SK-N-SH (cell line): ENCODE measurements at regions not wholly inside any gene's neighbourhood (a gene's known extent, or its start where the extent isn't known, plus 50 kb on each side); places are given as distances from the start of the nearest gene placed in this dataset.

Source experiments
- EP300 ChIP-seq, 2 experiments: IDR thresholded peaks; 2 replicates each; pipeline versions ENCODE4 v1.4.0 to v1.6.1; 2012; ENCODE audit warnings: borderline replicate concordance in 1 of 2, low read depth in 1 of 2, low read length in 1 of 2
- TEAD4 ChIP-seq: IDR thresholded peaks from 2 replicates; pipeline ENCODE4 v1.4.0; 2012; ENCODE audit warnings: mild to moderate bottlenecking, borderline replicate concordance; ENCODE audit not compliant: insufficient read depth
- TF ChIP-seq, protein P1 (sequence below): fragments of 200-600 bp; sonication (generic); IDR thresholded peaks from 2 replicates; pipeline ENCODE4 v1.6.1; 2017; ENCODE audit warnings: antibody characterized with exemption, mild to moderate bottlenecking, moderate library complexity

- TF ChIP-seq EP300 (IDR thresholded peaks at IDR 0.05; ENCODE audit: borderline replicate concordance in 1 of 2, low read depth in 1 of 2, low read length in 1 of 2): no peak
- TF ChIP-seq TEAD4: no peak
- TF ChIP-seq, protein P1, sequence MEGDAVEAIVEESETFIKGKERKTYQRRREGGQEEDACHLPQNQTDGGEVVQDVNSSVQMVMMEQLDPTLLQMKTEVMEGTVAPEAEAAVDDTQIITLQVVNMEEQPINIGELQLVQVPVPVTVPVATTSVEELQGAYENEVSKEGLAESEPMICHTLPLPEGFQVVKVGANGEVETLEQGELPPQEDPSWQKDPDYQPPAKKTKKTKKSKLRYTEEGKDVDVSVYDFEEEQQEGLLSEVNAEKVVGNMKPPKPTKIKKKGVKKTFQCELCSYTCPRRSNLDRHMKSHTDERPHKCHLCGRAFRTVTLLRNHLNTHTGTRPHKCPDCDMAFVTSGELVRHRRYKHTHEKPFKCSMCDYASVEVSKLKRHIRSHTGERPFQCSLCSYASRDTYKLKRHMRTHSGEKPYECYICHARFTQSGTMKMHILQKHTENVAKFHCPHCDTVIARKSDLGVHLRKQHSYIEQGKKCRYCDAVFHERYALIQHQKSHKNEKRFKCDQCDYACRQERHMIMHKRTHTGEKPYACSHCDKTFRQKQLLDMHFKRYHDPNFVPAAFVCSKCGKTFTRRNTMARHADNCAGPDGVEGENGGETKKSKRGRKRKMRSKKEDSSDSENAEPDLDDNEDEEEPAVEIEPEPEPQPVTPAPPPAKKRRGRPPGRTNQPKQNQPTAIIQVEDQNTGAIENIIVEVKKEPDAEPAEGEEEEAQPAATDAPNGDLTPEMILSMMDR: no peak
Observed at GRCh38 chr2:146363731-146364130, 1481.1 kb upstream of the ACVR2A start.
